Hematopoietic multipotent progenitor cell treated with erythropoietin and hydrocortisone succinate and interleukin-3 and kit ligand, for 8 days (in vitro differentiated cells): ENCODE measurements at regions not wholly inside any gene's neighbourhood (a gene's known extent, or its start where the extent isn't known, plus 50 kb on each side); places are given as distances from the start of the nearest gene placed in this dataset.
"Not testable (repeated sequence)": the region's sequence is repeated elsewhere in the genome, so short reads cannot be mapped to it uniquely, and the experiment has no call there.

Experiments
- DNase-seq: peaks from one replicate; pipeline ENCODE4 v3.0.0-alpha.2; 2015

GRCh38 chr21:9068622-9069021 is 1452.8 kb upstream of the TPTE start:
- not testable (repeated sequence) for DNase-seq

GRCh38 chr21:9070703-9071102 is 1450.7 kb upstream of the TPTE start:
- not testable (repeated sequence) for DNase-seq

- DNase-seq, result not testable (repeated sequence)
Observed at GRCh38 chr21:9073010-9073409, 1448.4 kb upstream of the TPTE start.

GRCh38 chr21:9074772-9075171 is 1446.6 kb upstream of the TPTE start:
- not testable (repeated sequence) for DNase-seq

- DNase-seq, result not testable (repeated sequence)
Observed at GRCh38 chr21:9083091-9083826, 1438.1 kb upstream of the TPTE start.

GRCh38 chr21:9086299-9086698 is 1435.1 kb upstream of the TPTE start:
- DNase-seq, result not testable (repeated sequence)

GRCh38 chr21:9087816-9088215 is 1433.6 kb upstream of the TPTE start:
- not testable (repeated sequence) for DNase-seq

GRCh38 chr21:9129741-9130140 is 1391.6 kb upstream of the TPTE start:
- DNase-seq, result not testable (repeated sequence)

- DNase-seq, result not testable (repeated sequence)
Observed at GRCh38 chr21:9130817-9131216, 1390.6 kb upstream of the TPTE start.
